ENCODE measurements at regions not wholly inside any gene's neighbourhood (a gene's known extent, or its start where the extent isn't known, plus 50 kb on each side); places are given as distances from the start of the nearest gene placed in this dataset.

DNA sequence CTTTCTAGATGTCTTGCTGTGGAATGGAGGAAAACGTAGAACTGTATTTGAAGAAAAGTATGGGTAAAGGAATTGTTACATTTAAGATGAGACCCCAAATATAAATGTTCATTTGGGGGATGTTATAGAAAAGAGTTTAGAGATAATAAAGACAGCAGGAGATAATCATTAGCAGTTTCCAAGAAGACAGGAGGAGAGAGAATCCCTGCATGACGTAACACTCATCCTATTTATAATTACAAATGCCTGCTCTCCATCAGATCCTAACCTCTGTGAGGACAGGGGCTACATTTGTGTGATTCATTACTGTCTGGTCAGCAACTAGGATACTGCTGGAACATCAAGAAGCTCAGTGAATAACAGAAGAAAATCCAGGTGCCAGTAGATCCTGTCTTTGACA is 133.0 kb upstream of the HDDC2 start:
- Histone ChIP-seq H3K4me3 (ENCODE audit: insufficient read depth, low read length, poor library complexity, severe bottlenecking) (no peak overlapping the region), H3F3A (ENCODE audit: insufficient read depth) (no peaks in the 10 kb centered on the region), H3K79me2 (ENCODE audit: insufficient read depth, low read length) (no peaks in the 10 kb centered on the region), H3K27me3 (ENCODE audit: low read length) (no peaks in the 10 kb centered on the region), H3K27ac (ENCODE audit: low read depth, low read length) (no peak overlapping the region), H4K20me1 (ENCODE audit: low read depth, low read length) (no peaks in the 10 kb centered on the region), H3K4me2 (ENCODE audit: low read depth, low read length, poor library complexity, severe bottlenecking) (no peak overlapping the region), H3K9ac (ENCODE audit: low read length) (no peak overlapping the region), H3K36me3 (ENCODE audit: low read length) (no peaks in the 10 kb centered on the region), H2AFZ (ENCODE audit: low read depth, low read length, severe bottlenecking) (no peak overlapping the region), H3K9me2 (replicated peaks; ENCODE audit: insufficient read depth, low read length) (no peaks in the 10 kb centered on the region), H3K9me3 (ENCODE audit: insufficient read depth, low read length) (no peaks in the 10 kb centered on the region)
- TF ChIP-seq, protein P1, sequence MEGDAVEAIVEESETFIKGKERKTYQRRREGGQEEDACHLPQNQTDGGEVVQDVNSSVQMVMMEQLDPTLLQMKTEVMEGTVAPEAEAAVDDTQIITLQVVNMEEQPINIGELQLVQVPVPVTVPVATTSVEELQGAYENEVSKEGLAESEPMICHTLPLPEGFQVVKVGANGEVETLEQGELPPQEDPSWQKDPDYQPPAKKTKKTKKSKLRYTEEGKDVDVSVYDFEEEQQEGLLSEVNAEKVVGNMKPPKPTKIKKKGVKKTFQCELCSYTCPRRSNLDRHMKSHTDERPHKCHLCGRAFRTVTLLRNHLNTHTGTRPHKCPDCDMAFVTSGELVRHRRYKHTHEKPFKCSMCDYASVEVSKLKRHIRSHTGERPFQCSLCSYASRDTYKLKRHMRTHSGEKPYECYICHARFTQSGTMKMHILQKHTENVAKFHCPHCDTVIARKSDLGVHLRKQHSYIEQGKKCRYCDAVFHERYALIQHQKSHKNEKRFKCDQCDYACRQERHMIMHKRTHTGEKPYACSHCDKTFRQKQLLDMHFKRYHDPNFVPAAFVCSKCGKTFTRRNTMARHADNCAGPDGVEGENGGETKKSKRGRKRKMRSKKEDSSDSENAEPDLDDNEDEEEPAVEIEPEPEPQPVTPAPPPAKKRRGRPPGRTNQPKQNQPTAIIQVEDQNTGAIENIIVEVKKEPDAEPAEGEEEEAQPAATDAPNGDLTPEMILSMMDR (IDR thresholded peaks at IDR 0.05; ENCODE audit: insufficient read depth, low read length, poor library complexity, severe bottlenecking): no peak
- TF ChIP-seq EZH2phosphoT487 (conservative IDR thresholded peaks at IDR 0.05; ENCODE audit: low read length): no peak

DNA sequence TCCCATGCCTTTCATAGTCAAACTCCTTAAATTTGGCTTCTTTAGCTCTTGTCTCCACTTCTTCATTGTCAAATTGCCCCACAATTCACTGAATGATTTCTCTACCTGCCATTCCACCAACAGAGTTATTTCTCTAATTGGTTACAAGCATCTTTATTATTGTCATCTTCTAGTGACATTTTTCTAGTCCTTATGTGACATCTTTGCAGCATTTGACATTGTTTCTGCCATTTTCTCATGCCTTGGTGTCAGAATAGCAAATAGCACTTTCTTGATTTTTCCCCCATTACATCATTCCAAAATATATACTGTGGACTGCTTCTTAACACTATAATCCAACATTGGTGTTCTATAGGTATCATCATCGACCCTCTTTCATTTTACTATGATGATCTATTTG is 137.7 kb upstream of the HDDC2 start:
- no peak overlapping the region for H3K4me2 ChIP-seq (ENCODE audit: low read depth, low read length, poor library complexity, severe bottlenecking)
- TF ChIP-seq, protein P1 (IDR thresholded peaks at IDR 0.05; ENCODE audit: insufficient read depth, low read length, poor library complexity, severe bottlenecking): no peak
- TF ChIP-seq EZH2phosphoT487 (conservative IDR thresholded peaks at IDR 0.05; ENCODE audit: low read length): no peak
- no peak overlapping the region for H3K4me3 ChIP-seq (ENCODE audit: insufficient read depth, low read length, poor library complexity, severe bottlenecking)
- no peak overlapping the region for H2AFZ ChIP-seq (ENCODE audit: low read depth, low read length, severe bottlenecking)
- no peaks in the 10 kb centered on the region for H4K20me1 ChIP-seq (ENCODE audit: low read depth, low read length)
- H3K9ac ChIP-seq (ENCODE audit: low read length): no peak overlapping the region
- no peaks in the 10 kb centered on the region for H3K9me2 ChIP-seq (replicated peaks; ENCODE audit: insufficient read depth, low read length)
- no peaks in the 10 kb centered on the region for H3F3A ChIP-seq (ENCODE audit: insufficient read depth)
- no peaks in the 10 kb centered on the region for H3K36me3 ChIP-seq (ENCODE audit: low read length)
- H3K27me3 ChIP-seq (ENCODE audit: low read length): no peaks in the 10 kb centered on the region
- no peaks in the 10 kb centered on the region for H3K79me2 ChIP-seq (ENCODE audit: insufficient read depth, low read length)
- H3K27ac ChIP-seq (ENCODE audit: low read depth, low read length): no peak overlapping the region
- no peaks in the 10 kb centered on the region for H3K9me3 ChIP-seq (ENCODE audit: insufficient read depth, low read length)

DNA sequence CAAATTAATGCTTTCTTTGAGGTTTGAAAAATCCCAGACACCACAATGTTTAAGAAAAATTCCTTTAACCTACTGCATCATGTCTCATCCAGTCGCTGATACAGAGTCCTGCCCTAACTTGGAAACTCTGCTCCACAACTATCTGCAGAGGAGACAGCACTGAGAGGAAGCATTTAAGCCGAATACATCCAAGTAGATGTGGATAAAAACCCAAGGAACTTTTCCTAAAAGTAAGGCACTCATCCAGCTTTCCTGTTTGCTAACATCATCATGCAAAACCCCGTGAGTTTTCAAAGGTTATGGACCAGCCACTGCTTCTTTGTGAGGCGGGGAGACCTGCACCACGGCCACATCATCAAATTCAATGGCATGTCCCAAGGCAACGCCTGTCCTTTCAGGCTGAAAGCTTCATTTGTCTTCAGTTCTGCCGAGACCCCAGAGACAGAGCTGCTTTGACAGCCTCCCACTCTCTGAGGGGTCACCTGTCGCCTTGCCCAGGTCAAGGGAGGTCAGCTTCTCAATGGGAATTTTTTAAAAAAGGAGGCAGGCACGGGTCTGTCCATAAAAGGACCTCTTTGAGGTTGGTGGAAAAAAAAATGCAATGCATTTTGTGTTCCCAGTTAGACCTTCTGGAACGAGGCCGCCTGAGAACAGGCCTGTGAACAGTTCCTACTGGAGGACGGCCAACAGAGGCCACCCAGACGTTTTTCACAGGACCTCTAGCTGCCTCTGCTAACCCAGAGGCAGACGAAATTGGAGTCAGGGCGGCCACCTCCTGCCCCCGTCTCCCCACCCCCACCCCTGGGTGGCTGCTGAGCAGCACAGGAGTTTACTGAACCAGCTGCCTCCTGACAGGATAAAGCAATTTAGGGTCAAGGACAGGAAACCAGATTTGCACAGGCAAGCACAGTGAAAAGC is 142.5 kb upstream of the HDDC2 start:
- no peaks in the 10 kb centered on the region for H3K9me3 ChIP-seq (ENCODE audit: insufficient read depth, low read length)
- H3K9ac ChIP-seq (ENCODE audit: low read length): no peak overlapping the region
- H2AFZ ChIP-seq (ENCODE audit: low read depth, low read length, severe bottlenecking): no peak overlapping the region
- no peaks in the 10 kb centered on the region for H3K36me3 ChIP-seq (ENCODE audit: low read length)
- H3K27ac ChIP-seq (ENCODE audit: low read depth, low read length): no peak overlapping the region
- no peaks in the 10 kb centered on the region for H3K9me2 ChIP-seq (replicated peaks; ENCODE audit: insufficient read depth, low read length)
- no peak overlapping the region for H3K4me3 ChIP-seq (ENCODE audit: insufficient read depth, low read length, poor library complexity, severe bottlenecking)
- H3K4me2 ChIP-seq (ENCODE audit: low read depth, low read length, poor library complexity, severe bottlenecking): no peak overlapping the region
- no peaks in the 10 kb centered on the region for H3F3A ChIP-seq (ENCODE audit: insufficient read depth)
- H4K20me1 ChIP-seq (ENCODE audit: low read depth, low read length): no peaks in the 10 kb centered on the region
- no peaks in the 10 kb centered on the region for H3K79me2 ChIP-seq (ENCODE audit: insufficient read depth, low read length)
- no peak for TF ChIP-seq EZH2phosphoT487 (conservative IDR thresholded peaks at IDR 0.05; ENCODE audit: low read length)
- TF ChIP-seq, protein P1 (IDR thresholded peaks at IDR 0.05; ENCODE audit: insufficient read depth, low read length, poor library complexity, severe bottlenecking): no peak
- H3K27me3 ChIP-seq (ENCODE audit: low read length): no peaks in the 10 kb centered on the region

All from SU-DHL-6 (cell line).